ENCODE measurements at regions not wholly inside any gene's neighbourhood (a gene's known extent, or its start where the extent isn't known, plus 50 kb on each side); places are given as distances from the start of the nearest gene placed in this dataset.

DNA sequence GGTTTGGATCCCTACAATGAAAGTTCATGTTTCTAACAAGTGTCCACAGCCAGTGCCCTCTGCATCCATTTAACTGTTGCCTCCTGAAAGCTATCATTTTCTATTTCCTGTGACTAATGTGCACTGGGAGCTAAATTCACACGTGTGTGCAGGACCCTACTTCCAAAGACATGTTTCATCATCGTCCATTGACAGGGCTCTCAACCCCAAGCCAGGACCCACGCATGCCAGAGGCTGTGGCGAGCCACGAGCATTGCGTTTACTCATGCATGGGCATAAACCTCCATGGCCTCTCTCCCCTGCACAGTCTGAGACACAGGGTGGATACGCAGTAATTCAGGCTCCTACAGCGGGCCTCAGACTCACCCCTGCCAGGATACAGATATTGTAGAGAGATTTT, 153.2 kb downstream of the MAFB start:
- no peak for DNase-seq (ENCODE audit: low read depth)
- TF ChIP-seq, protein P1, sequence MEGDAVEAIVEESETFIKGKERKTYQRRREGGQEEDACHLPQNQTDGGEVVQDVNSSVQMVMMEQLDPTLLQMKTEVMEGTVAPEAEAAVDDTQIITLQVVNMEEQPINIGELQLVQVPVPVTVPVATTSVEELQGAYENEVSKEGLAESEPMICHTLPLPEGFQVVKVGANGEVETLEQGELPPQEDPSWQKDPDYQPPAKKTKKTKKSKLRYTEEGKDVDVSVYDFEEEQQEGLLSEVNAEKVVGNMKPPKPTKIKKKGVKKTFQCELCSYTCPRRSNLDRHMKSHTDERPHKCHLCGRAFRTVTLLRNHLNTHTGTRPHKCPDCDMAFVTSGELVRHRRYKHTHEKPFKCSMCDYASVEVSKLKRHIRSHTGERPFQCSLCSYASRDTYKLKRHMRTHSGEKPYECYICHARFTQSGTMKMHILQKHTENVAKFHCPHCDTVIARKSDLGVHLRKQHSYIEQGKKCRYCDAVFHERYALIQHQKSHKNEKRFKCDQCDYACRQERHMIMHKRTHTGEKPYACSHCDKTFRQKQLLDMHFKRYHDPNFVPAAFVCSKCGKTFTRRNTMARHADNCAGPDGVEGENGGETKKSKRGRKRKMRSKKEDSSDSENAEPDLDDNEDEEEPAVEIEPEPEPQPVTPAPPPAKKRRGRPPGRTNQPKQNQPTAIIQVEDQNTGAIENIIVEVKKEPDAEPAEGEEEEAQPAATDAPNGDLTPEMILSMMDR (IDR thresholded peaks at IDR 0.05; ENCODE audit: insufficient read depth, low read depth, low read length, missing control alignments) = no peak
- no peak overlapping the region for H3K4me3 ChIP-seq (ENCODE audit: low read length)

DNA sequence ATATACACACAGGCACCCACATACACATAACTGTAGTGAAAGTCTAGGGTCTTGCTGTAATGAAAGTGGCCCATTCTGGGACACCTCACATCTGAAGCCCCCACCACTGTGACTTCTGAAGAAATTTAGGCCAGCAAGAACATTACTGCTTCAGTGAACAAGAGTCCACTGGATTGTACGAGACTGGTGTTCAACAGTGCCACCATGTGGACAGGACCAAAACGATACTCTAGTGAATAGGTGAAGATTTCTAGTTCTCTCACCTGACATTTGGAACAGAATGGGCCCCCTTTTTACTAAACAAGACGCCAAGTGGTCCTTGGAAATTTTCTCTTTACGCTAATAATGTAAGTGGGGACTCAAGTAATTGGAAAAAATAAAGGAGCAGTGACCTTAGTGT, 156.9 kb downstream of the MAFB start:
- DNase-seq (ENCODE audit: low read depth) = peak; percentile 56
- TF ChIP-seq, protein P1 (IDR thresholded peaks at IDR 0.05; ENCODE audit: insufficient read depth, low read depth, low read length, missing control alignments) = peak; percentile 46
- H3K4me3 ChIP-seq (ENCODE audit: low read length) = no peak overlapping the region

DNA sequence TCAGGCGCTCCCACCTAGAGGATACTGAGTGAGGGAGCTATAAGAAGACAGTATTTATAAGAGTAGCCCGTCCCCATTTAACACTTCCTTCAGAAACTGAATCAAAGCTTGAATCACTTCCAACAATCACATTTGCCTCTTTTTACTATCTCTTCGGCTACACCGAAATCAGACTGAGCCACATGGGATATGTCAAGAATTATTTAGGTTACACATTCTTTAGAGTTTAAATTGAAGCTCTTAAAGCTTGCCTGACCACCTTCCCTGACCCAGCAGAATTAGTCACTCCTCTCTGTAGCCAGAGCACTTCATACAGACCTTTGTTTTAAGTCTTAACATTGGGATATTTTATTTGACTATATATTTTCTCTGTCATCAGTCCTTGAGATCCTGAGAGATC, 163.7 kb downstream of the MAFB start:
- no peak for DNase-seq (ENCODE audit: low read depth)
- no peak overlapping the region for H3K4me3 ChIP-seq (ENCODE audit: low read length)
- TF ChIP-seq, protein P1 (IDR thresholded peaks at IDR 0.05; ENCODE audit: insufficient read depth, low read depth, low read length, missing control alignments) = no peak

DNA sequence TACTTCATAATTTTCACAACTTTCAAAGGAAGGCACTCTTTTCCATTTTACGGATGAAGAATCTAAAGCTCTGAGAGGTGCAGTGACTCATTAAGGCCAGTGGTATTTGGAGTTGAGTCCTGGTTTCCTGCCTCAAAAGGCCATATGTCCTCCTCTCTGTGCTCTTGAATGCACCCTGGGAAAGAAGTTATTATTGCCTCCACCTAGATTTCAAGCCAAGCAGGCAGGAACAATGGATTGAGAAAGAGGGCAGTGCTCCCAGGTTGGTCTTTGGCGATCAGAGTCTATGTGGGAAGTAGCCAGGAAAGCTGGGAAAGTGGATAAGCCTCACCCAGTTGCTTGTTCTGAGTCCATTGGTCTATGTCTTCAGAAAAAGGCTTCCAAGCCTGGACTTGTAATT, 165.0 kb downstream of the MAFB start:
- TF ChIP-seq, protein P1 (IDR thresholded peaks at IDR 0.05; ENCODE audit: insufficient read depth, low read depth, low read length, missing control alignments) = no peak
- no peak for DNase-seq (ENCODE audit: low read depth)
- H3K4me3 ChIP-seq (ENCODE audit: low read length) = no peak overlapping the region

DNA sequence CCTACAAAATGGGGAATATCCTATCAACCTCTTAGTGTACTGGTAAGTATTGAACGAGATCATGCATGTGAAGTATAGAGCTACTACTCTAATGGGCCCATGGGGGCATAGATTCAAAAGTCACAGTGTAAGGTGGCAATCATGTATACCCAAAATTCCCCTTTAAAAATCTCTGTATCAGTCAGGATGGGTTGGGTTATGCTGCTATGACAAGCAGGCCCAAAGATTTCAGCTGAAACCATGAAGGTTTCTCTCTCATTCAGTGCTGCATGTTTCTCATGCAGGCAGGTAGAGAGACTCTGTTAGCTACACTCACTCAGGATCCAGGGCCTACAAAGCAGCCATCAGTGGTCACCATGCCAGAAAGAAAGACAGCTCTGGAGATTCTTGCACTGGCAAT, 166.6 kb downstream of the MAFB start:
- no peak overlapping the region for H3K4me3 ChIP-seq (ENCODE audit: low read length)
- no peak for DNase-seq (ENCODE audit: low read depth)
- TF ChIP-seq, protein P1 (IDR thresholded peaks at IDR 0.05; ENCODE audit: insufficient read depth, low read depth, low read length, missing control alignments) = no peak

DNA sequence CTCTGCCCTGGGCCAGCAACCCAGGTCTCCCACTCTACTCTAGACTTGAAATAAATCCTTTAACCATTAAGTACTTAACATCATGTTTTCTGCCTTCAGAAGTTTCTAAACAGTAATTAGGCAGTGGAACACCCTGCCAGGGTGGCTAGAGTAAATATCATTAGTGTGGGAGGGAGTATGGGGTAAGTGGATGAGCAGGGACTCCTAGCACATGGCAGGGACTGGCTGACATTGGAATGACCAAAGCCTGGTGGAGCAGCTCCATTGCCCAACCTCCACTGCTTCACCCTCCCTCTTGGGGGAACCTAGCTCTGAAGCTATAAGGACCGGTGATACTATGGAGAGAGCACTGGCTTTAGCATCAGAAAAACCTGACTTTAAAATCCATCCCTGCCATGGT, 167.1 kb downstream of the MAFB start:
- no peak for DNase-seq (ENCODE audit: low read depth)
- TF ChIP-seq, protein P1 (IDR thresholded peaks at IDR 0.05; ENCODE audit: insufficient read depth, low read depth, low read length, missing control alignments) = no peak
- H3K4me3 ChIP-seq (ENCODE audit: low read length) = no peak overlapping the region

DNA sequence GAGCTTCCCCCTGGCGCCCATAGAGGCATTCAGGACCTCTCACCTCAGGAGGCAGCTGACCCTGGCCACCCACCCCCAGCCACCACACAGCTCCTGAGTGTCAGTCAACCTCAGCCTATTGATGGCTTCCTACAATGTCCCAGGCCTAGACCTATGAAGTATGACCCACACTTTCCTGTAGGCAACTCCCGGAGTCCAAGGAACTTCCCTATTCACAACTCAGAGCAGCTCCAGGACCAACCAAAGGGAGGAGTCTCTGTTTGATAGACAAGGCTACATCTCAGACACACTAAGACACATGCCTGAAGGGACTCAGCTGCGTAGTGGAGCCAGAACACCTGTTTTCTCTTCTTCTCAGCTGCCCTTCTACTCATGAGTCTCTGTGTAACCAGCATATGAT, 169.1 kb downstream of the MAFB start:
- TF ChIP-seq, protein P1 (IDR thresholded peaks at IDR 0.05; ENCODE audit: insufficient read depth, low read depth, low read length, missing control alignments) = no peak
- no peak overlapping the region for H3K4me3 ChIP-seq (ENCODE audit: low read length)
- DNase-seq (ENCODE audit: low read depth) = no peak

Data from epithelial cell of esophagus (primary cell).